ENCODE measurements at regions not wholly inside any gene's neighbourhood (a gene's known extent, or its start where the extent isn't known, plus 50 kb on each side); places are given as distances from the start of the nearest gene placed in this dataset.

GRCh38 chr1:218537122-218537913 lies 192.2 kb downstream of the TGFB2 start:
- 93% methylated on average over 3 of the region's 6 CpGs for WGBS (ENCODE audit: insufficient coverage)
- H3K9me3 ChIP-seq (ENCODE audit: control extremely low read depth in 1 of 5, control insufficient read depth in 4 of 5, insufficient read depth in 2 of 5, low read depth in 1 of 5, low read length in 4 of 5), result no peaks in the 10 kb centered on the region
- H3K36me3 ChIP-seq (ENCODE audit: control insufficient read depth in 4 of 4, insufficient read depth in 4 of 4, low read length in 3 of 4), result no peaks in the 10 kb centered on the region
- no peak overlapping the region for H3K27ac ChIP-seq (ENCODE audit: insufficient read depth in 1 of 2, low read depth in 1 of 2, low read length in 2 of 2, poor library complexity in 1 of 2, severe bottlenecking in 2 of 2)
- H3K27me3 ChIP-seq (replicated peaks in 2 of 5; ENCODE audit: control insufficient read depth in 4 of 5, insufficient read depth in 5 of 5, low read length in 4 of 5), result no peaks in the 10 kb centered on the region
- no peak for DNase-seq
- H3K4me3 ChIP-seq (ENCODE audit: control insufficient read depth in 1 of 7, extremely low read depth in 1 of 7, insufficient read depth in 4 of 7, low read depth in 2 of 7, low read length in 6 of 7), result no peak overlapping the region
- ChIA-PET POLR2A (no interaction called here), CTCF (no interaction called here)
- no peaks in the 10 kb centered on the region for H3K4me1 ChIP-seq (ENCODE audit: control extremely low read depth in 1 of 4, control insufficient read depth in 4 of 4, insufficient read depth in 4 of 4, low read length in 3 of 4)

- CTCF ChIA-PET, result no interaction called here
- Histone ChIP-seq H3K4me1 (ENCODE audit: control extremely low read depth in 1 of 4, control insufficient read depth in 4 of 4, insufficient read depth in 4 of 4, low read length in 3 of 4) (no peaks in the 10 kb centered on the region), H3K27ac (ENCODE audit: insufficient read depth in 1 of 2, low read depth in 1 of 2, low read length in 2 of 2, poor library complexity in 1 of 2, severe bottlenecking in 2 of 2) (no peak overlapping the region), H3K9me3 (ENCODE audit: control extremely low read depth in 1 of 5, control insufficient read depth in 4 of 5, insufficient read depth in 2 of 5, low read depth in 1 of 5, low read length in 4 of 5) (no peaks in the 10 kb centered on the region), H3K36me3 (ENCODE audit: control insufficient read depth in 4 of 4, insufficient read depth in 4 of 4, low read length in 3 of 4) (no peaks in the 10 kb centered on the region), H3K4me3 (ENCODE audit: control insufficient read depth in 1 of 7, extremely low read depth in 1 of 7, insufficient read depth in 4 of 7, low read depth in 2 of 7, low read length in 6 of 7) (no peak overlapping the region), H3K27me3 (replicated peaks in 2 of 5; ENCODE audit: control insufficient read depth in 4 of 5, insufficient read depth in 5 of 5, low read length in 4 of 5) (no peaks in the 10 kb centered on the region)
- DNase-seq, result no peak
- WGBS (ENCODE audit: insufficient coverage), result 97% methylated on average over 2 of the region's 2 CpGs
- POLR2A ChIA-PET, result no interaction called here
These were observed 193.2 kb downstream of the TGFB2 start for GRCh38 chr1:218538341-218538740.

GRCh38 chr1:218546314-218546713 lies 201.2 kb downstream of the TGFB2 start:
- POLR2A ChIA-PET, result no interaction called here

GRCh38 chr1:218547957-218548730 lies 203.0 kb downstream of the TGFB2 start:
- Histone ChIP-seq H3K4me3 (ENCODE audit: control insufficient read depth in 1 of 7, extremely low read depth in 1 of 7, insufficient read depth in 4 of 7, low read depth in 2 of 7, low read length in 6 of 7) (no peak overlapping the region), H3K9me3 (ENCODE audit: control extremely low read depth in 1 of 5, control insufficient read depth in 4 of 5, insufficient read depth in 2 of 5, low read depth in 1 of 5, low read length in 4 of 5) (no peaks in the 10 kb centered on the region), H3K4me1 (ENCODE audit: control extremely low read depth in 1 of 4, control insufficient read depth in 4 of 4, insufficient read depth in 4 of 4, low read length in 3 of 4) (no peaks in the 10 kb centered on the region), H3K36me3 (ENCODE audit: control insufficient read depth in 4 of 4, insufficient read depth in 4 of 4, low read length in 3 of 4) (no peaks in the 10 kb centered on the region), H3K27ac (ENCODE audit: insufficient read depth in 1 of 2, low read depth in 1 of 2, low read length in 2 of 2, poor library complexity in 1 of 2, severe bottlenecking in 2 of 2) (no peak overlapping the region), H3K27me3 (replicated peaks in 2 of 5; ENCODE audit: control insufficient read depth in 4 of 5, insufficient read depth in 5 of 5, low read length in 4 of 5) (no peaks in the 10 kb centered on the region)
- ChIA-PET CTCF (interaction anchor here (0.8 kb wide), 1 partner anchor 361 kb away, joined by 3 read pairs; no protein-coding TSS in a partner anchor), POLR2A (no interaction called here)
- no peak for DNase-seq
- 95% methylated on average over 8 of the region's 10 CpGs for WGBS (ENCODE audit: insufficient coverage)

More at GRCh38 chr1:218546314-218546713, 201.2 kb downstream of the TGFB2 start:
- no peak overlapping the region for H3K27ac ChIP-seq (ENCODE audit: insufficient read depth in 1 of 2, low read depth in 1 of 2, low read length in 2 of 2, poor library complexity in 1 of 2, severe bottlenecking in 2 of 2)
- H3K9me3 ChIP-seq (ENCODE audit: control extremely low read depth in 1 of 5, control insufficient read depth in 4 of 5, insufficient read depth in 2 of 5, low read depth in 1 of 5, low read length in 4 of 5), result no peaks in the 10 kb centered on the region
- H3K4me1 ChIP-seq (ENCODE audit: control extremely low read depth in 1 of 4, control insufficient read depth in 4 of 4, insufficient read depth in 4 of 4, low read length in 3 of 4), result no peaks in the 10 kb centered on the region
- CTCF ChIA-PET, result interaction anchor here (1.0 kb wide), 1 partner anchor 17 kb away, joined by 3 read pairs; no protein-coding TSS in a partner anchor
- H3K27me3 ChIP-seq (replicated peaks in 2 of 5; ENCODE audit: control insufficient read depth in 4 of 5, insufficient read depth in 5 of 5, low read length in 4 of 5), result no peaks in the 10 kb centered on the region
- WGBS (ENCODE audit: insufficient coverage), result no CpG with 5 or more reads among the region's 1 CpG
- no peak for DNase-seq
- H3K36me3 ChIP-seq (ENCODE audit: control insufficient read depth in 4 of 4, insufficient read depth in 4 of 4, low read length in 3 of 4), result no peaks in the 10 kb centered on the region
- no peak overlapping the region for H3K4me3 ChIP-seq (ENCODE audit: control insufficient read depth in 1 of 7, extremely low read depth in 1 of 7, insufficient read depth in 4 of 7, low read depth in 2 of 7, low read length in 6 of 7)

GRCh38 chr1:218548764-218549163 lies 203.6 kb downstream of the TGFB2 start:
- no peaks in the 10 kb centered on the region for H3K36me3 ChIP-seq (ENCODE audit: control insufficient read depth in 4 of 4, insufficient read depth in 4 of 4, low read length in 3 of 4)
- 100% methylated on average over 2 of the region's 4 CpGs for WGBS (ENCODE audit: insufficient coverage)
- no peaks in the 10 kb centered on the region for H3K9me3 ChIP-seq (ENCODE audit: control extremely low read depth in 1 of 5, control insufficient read depth in 4 of 5, insufficient read depth in 2 of 5, low read depth in 1 of 5, low read length in 4 of 5)
- POLR2A ChIA-PET, result no interaction called here
- H3K27ac ChIP-seq (ENCODE audit: insufficient read depth in 1 of 2, low read depth in 1 of 2, low read length in 2 of 2, poor library complexity in 1 of 2, severe bottlenecking in 2 of 2), result no peak overlapping the region
- no peak overlapping the region for H3K4me3 ChIP-seq (ENCODE audit: control insufficient read depth in 1 of 7, extremely low read depth in 1 of 7, insufficient read depth in 4 of 7, low read depth in 2 of 7, low read length in 6 of 7)
- no peaks in the 10 kb centered on the region for H3K4me1 ChIP-seq (ENCODE audit: control extremely low read depth in 1 of 4, control insufficient read depth in 4 of 4, insufficient read depth in 4 of 4, low read length in 3 of 4)
- no peak for DNase-seq
- CTCF ChIA-PET, result no interaction called here
- H3K27me3 ChIP-seq (replicated peaks in 2 of 5; ENCODE audit: control insufficient read depth in 4 of 5, insufficient read depth in 5 of 5, low read length in 4 of 5), result no peaks in the 10 kb centered on the region

GRCh38 chr1:218553197-218553596 lies 208.1 kb downstream of the TGFB2 start:
- ChIA-PET POLR2A (no interaction called here), CTCF (no interaction called here)
- H3K4me3 ChIP-seq (ENCODE audit: control insufficient read depth in 1 of 7, extremely low read depth in 1 of 7, insufficient read depth in 4 of 7, low read depth in 2 of 7, low read length in 6 of 7), result no peak overlapping the region
- 89% methylated on average over 2 of the region's 2 CpGs for WGBS (ENCODE audit: insufficient coverage)
- no peaks in the 10 kb centered on the region for H3K36me3 ChIP-seq (ENCODE audit: control insufficient read depth in 4 of 4, insufficient read depth in 4 of 4, low read length in 3 of 4)
- H3K27me3 ChIP-seq (replicated peaks in 2 of 5; ENCODE audit: control insufficient read depth in 4 of 5, insufficient read depth in 5 of 5, low read length in 4 of 5), result no peaks in the 10 kb centered on the region
- DNase-seq, result no peak
- H3K27ac ChIP-seq (ENCODE audit: insufficient read depth in 1 of 2, low read depth in 1 of 2, low read length in 2 of 2, poor library complexity in 1 of 2, severe bottlenecking in 2 of 2), result no peak overlapping the region
- H3K4me1 ChIP-seq (ENCODE audit: control extremely low read depth in 1 of 4, control insufficient read depth in 4 of 4, insufficient read depth in 4 of 4, low read length in 3 of 4), result no peaks in the 10 kb centered on the region
- H3K9me3 ChIP-seq (ENCODE audit: control extremely low read depth in 1 of 5, control insufficient read depth in 4 of 5, insufficient read depth in 2 of 5, low read depth in 1 of 5, low read length in 4 of 5), result no peaks in the 10 kb centered on the region

- H3K27ac ChIP-seq (ENCODE audit: insufficient read depth in 1 of 2, low read depth in 1 of 2, low read length in 2 of 2, poor library complexity in 1 of 2, severe bottlenecking in 2 of 2), result no peak overlapping the region
- no peak overlapping the region for H3K4me3 ChIP-seq (ENCODE audit: control insufficient read depth in 1 of 7, extremely low read depth in 1 of 7, insufficient read depth in 4 of 7, low read depth in 2 of 7, low read length in 6 of 7)
- no peaks in the 10 kb centered on the region for H3K27me3 ChIP-seq (replicated peaks in 2 of 5; ENCODE audit: control insufficient read depth in 4 of 5, insufficient read depth in 5 of 5, low read length in 4 of 5)
- no peak for DNase-seq
- ChIA-PET POLR2A (no interaction called here), CTCF (interaction anchor here (0.8 kb wide), 1 partner anchor 17 kb away, joined by 3 read pairs; no protein-coding TSS in a partner anchor)
- no peaks in the 10 kb centered on the region for H3K36me3 ChIP-seq (ENCODE audit: control insufficient read depth in 4 of 4, insufficient read depth in 4 of 4, low read length in 3 of 4)
- no peaks in the 10 kb centered on the region for H3K9me3 ChIP-seq (ENCODE audit: control extremely low read depth in 1 of 5, control insufficient read depth in 4 of 5, insufficient read depth in 2 of 5, low read depth in 1 of 5, low read length in 4 of 5)
- H3K4me1 ChIP-seq (ENCODE audit: control extremely low read depth in 1 of 4, control insufficient read depth in 4 of 4, insufficient read depth in 4 of 4, low read length in 3 of 4), result no peaks in the 10 kb centered on the region
These were observed 210.9 kb downstream of the TGFB2 start for GRCh38 chr1:218556016-218556415.
